Osteoblast (primary cell): ENCODE measurements at regions not wholly inside any gene's neighbourhood (a gene's known extent, or its start where the extent isn't known, plus 50 kb on each side); places are given as distances from the start of the nearest gene placed in this dataset.

Source experiments
- DNase-seq: peaks from one replicate; pipeline ENCODE4 v3.0.0; 2011; ENCODE audit warnings: low spot score, mixed read lengths; ENCODE audit not compliant: insufficient read length; ENCODE audit errors: missing footprints
- H2AFZ ChIP-seq: 2 replicates; pipeline ENCODE4 v1.6.0; 2011; ENCODE audit warnings: mild to moderate bottlenecking, low read length
- H3K27ac ChIP-seq: 2 replicates; pipeline ENCODE4 v1.5.1; 2011; ENCODE audit warnings: mild to moderate bottlenecking, low read depth, low read length, moderate library complexity
- H3K27me3 ChIP-seq: 2 replicates; pipeline ENCODE4 v1.6.0; 2012; ENCODE audit warnings: mild to moderate bottlenecking, control low read depth, inconsistent platforms, low read length, moderate library complexity; ENCODE audit not compliant: insufficient read depth
- H3K36me3 ChIP-seq: 2 replicates; pipeline ENCODE4 v1.5.1; 2011; ENCODE audit warnings: mild to moderate bottlenecking, low read length, control low read depth, moderate library complexity; ENCODE audit not compliant: insufficient read depth
- H3K4me1 ChIP-seq: 2 replicates; pipeline ENCODE4 v1.5.1; 2011; ENCODE audit warnings: mild to moderate bottlenecking, low read length, control low read depth, moderate library complexity; ENCODE audit not compliant: insufficient read depth
- H3K4me2 ChIP-seq: 2 replicates; pipeline ENCODE4 v1.6.0; 2011; ENCODE audit warnings: mild to moderate bottlenecking, low read length; ENCODE audit not compliant: insufficient read depth
- H3K4me3 ChIP-seq: fragments of 200-600 bp; sonication (generic); 3 replicates; pipeline ENCODE4 v1.5.1; 2012; ENCODE audit warnings: mild to moderate bottlenecking, low read length, inconsistent platforms; ENCODE audit not compliant: insufficient read depth
- H3K79me2 ChIP-seq: 2 replicates; pipeline ENCODE4 v1.6.0; 2012; ENCODE audit warnings: mild to moderate bottlenecking, low read length, control low read depth, inconsistent platforms; ENCODE audit not compliant: insufficient read depth
- H3K9me3 ChIP-seq: 2 replicates; pipeline ENCODE4 v1.5.1; 2011; ENCODE audit warnings: low read depth, low read length, control low read depth
- H4K20me1 ChIP-seq: 2 replicates; pipeline ENCODE4 v1.6.0; 2012; ENCODE audit warnings: mild to moderate bottlenecking, low read length, control low read depth; ENCODE audit not compliant: insufficient read depth
- CTCF ChIP-seq: IDR thresholded peaks from 2 replicates; pipeline ENCODE4 v1.5.1; 2011; ENCODE audit warnings: mild to moderate bottlenecking, low read depth, low read length, moderate library complexity; ENCODE audit errors: extremely low read depth

GRCh38 chr5:174325431-174325830 is 279.9 kb downstream of the NSG2 start:
- Histone ChIP-seq H2AFZ (no peak overlapping the region), H3K4me1 (no peaks in the 10 kb centered on the region), H3K79me2 (no peaks in the 10 kb centered on the region), H3K27ac (no peak overlapping the region), H4K20me1 (no peaks in the 10 kb centered on the region), H3K9me3 (no peaks in the 10 kb centered on the region), H3K4me3 (no peak overlapping the region), H3K27me3 (no peaks in the 10 kb centered on the region), H3K4me2 (no peak overlapping the region), H3K36me3 (no peaks in the 10 kb centered on the region)
- no peak for DNase-seq
- TF ChIP-seq CTCF: no peak

- no peak for TF ChIP-seq CTCF
- Histone ChIP-seq H3K36me3 (no peaks in the 10 kb centered on the region), H3K4me3 (no peak overlapping the region), H3K4me1 (no peaks in the 10 kb centered on the region), H3K9me3 (no peaks in the 10 kb centered on the region), H3K27me3 (no peaks in the 10 kb centered on the region), H2AFZ (no peak overlapping the region), H3K27ac (no peak overlapping the region), H3K79me2 (no peaks in the 10 kb centered on the region), H3K4me2 (no peak overlapping the region), H4K20me1 (no peaks in the 10 kb centered on the region)
- no peak for DNase-seq
These were observed 280.5 kb downstream of the NSG2 start for GRCh38 chr5:174325961-174326360.

GRCh38 chr5:174326372-174326771 is 280.9 kb downstream of the NSG2 start:
- no peak for DNase-seq
- H3K4me1 ChIP-seq: no peaks in the 10 kb centered on the region
- no peak overlapping the region for H3K27ac ChIP-seq
- no peaks in the 10 kb centered on the region for H3K79me2 ChIP-seq
- no peaks in the 10 kb centered on the region for H3K36me3 ChIP-seq
- no peaks in the 10 kb centered on the region for H3K27me3 ChIP-seq
- no peak overlapping the region for H2AFZ ChIP-seq
- no peaks in the 10 kb centered on the region for H3K9me3 ChIP-seq
- TF ChIP-seq CTCF: no peak
- H3K4me3 ChIP-seq: no peak overlapping the region
- H3K4me2 ChIP-seq: no peak overlapping the region
- H4K20me1 ChIP-seq: no peaks in the 10 kb centered on the region

- Histone ChIP-seq H4K20me1 (no peaks in the 10 kb centered on the region), H3K27ac (no peak overlapping the region), H3K4me3 (no peak overlapping the region), H3K79me2 (no peaks in the 10 kb centered on the region), H3K4me1 (no peaks in the 10 kb centered on the region), H3K27me3 (no peaks in the 10 kb centered on the region), H3K9me3 (no peaks in the 10 kb centered on the region), H3K36me3 (no peaks in the 10 kb centered on the region), H2AFZ (no peak overlapping the region), H3K4me2 (no peak overlapping the region)
- TF ChIP-seq CTCF: peak; percentile 84
- peak; percentile 91 for DNase-seq
These were observed 281.9 kb downstream of the NSG2 start for GRCh38 chr5:174327317-174327864.
